Uterus (tissue), 3 donors: ENCODE measurements at regions not wholly inside any gene's neighbourhood (a gene's known extent, or its start where the extent isn't known, plus 50 kb on each side); places are given as distances from the start of the nearest gene placed in this dataset.

Source experiments
- DNase-seq, 2 donors: peaks; one replicate each; pipeline ENCODE4 v3.0.0-alpha.2; 2019 to 2020
- H3K27ac ChIP-seq, 2 donors: fragments of 200-600 bp; sonication (generic); 1 replicate in 1 of 2; 2 replicates in 1 of 2; pipeline ENCODE4 v1.5.1; 2016 to 2018
- H3K27me3 ChIP-seq, 2 donors: fragments of 200-600 bp; sonication (generic); one replicate each; pipeline ENCODE4 v1.5.1; 2018 to 2019; ENCODE audit warnings: control low read depth in 1 of 2
- H3K36me3 ChIP-seq, 2 donors: fragments of 200-600 bp; sonication (generic); one replicate each; pipeline ENCODE4 v1.5.1; 2019; ENCODE audit warnings: control low read depth in 1 of 2
- H3K4me1 ChIP-seq, 2 donors: fragments of 200-600 bp; sonication (generic); one replicate each; pipeline ENCODE4 v1.5.1; 2018 to 2019; ENCODE audit warnings: control low read depth in 1 of 2
- H3K4me3 ChIP-seq, 2 donors: fragments of 200-600 bp; sonication (generic); 1 replicate in 1 of 2; 2 replicates in 1 of 2; pipeline ENCODE4 v1.5.1; 2018 to 2019; ENCODE audit warnings: mild to moderate bottlenecking in 1 of 2
- H3K9me3 ChIP-seq, 2 donors: fragments of 200-600 bp; sonication (generic); one replicate each; pipeline ENCODE4 v1.5.1; 2019; ENCODE audit warnings: control low read depth in 1 of 2
- POLR2A ChIP-seq, 2 donors: fragments of 450-650 bp; IDR thresholded peaks; one replicate each; pipeline ENCODE4 v1.6.1; 2016; ENCODE audit warnings: antibody characterized with exemption in 2 of 2, mild to moderate bottlenecking in 1 of 2, moderate library complexity in 1 of 2
- intact Hi-C: fragments of 100-400 bp; cut with DNase I; formaldehyde crosslinking; loops from one replicate; pipeline ENCODE4 v1.15.1; 2023; ENCODE audit warnings: low total_unique reads
- TF ChIP-seq, protein P1 (sequence below), 4 experiments: fragments of 200-600 bp in 2 of 4; fragments of 450-650 bp in 2 of 4; sonication (generic) in 2 of 4; IDR thresholded peaks; one replicate each; pipeline ENCODE4 v1.5.1; 2016 to 2019; ENCODE audit warnings: antibody characterized with exemption in 4 of 4, mild to moderate bottlenecking in 2 of 4, moderate library complexity in 1 of 4
- donor health status: DM: yes; HTN: yes; CAD: no.

DNA sequence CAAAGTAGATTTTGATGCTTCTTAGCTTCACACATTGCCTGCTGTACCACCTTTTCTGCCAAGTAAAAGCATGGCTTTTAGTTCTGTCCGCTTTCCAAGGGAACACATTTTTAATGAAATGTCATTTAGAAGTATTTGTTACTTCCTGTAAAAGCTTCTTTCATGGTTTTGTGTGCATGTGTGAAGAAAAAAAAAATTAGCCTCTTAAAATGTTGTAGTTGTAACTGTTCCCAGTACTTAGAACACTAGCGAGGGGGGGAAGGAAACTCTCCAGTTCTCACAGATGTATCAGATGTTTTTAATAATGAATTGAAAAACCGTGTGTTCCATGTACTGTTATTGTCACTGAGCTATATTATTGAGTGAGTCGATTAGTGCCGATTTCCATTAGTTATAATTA, 568.3 kb upstream of the ADGRL2 start:
- no peak for DNase-seq
- no peaks in the 10 kb centered on the region for H3K36me3 ChIP-seq
- no peaks in the 10 kb centered on the region for H3K27me3 ChIP-seq
- no peaks in the 10 kb centered on the region for H3K9me3 ChIP-seq
- H3K4me3 ChIP-seq: no peak overlapping the region
- TF ChIP-seq POLR2A (IDR thresholded peaks at IDR 0.05): no peak
- TF ChIP-seq, protein P1, sequence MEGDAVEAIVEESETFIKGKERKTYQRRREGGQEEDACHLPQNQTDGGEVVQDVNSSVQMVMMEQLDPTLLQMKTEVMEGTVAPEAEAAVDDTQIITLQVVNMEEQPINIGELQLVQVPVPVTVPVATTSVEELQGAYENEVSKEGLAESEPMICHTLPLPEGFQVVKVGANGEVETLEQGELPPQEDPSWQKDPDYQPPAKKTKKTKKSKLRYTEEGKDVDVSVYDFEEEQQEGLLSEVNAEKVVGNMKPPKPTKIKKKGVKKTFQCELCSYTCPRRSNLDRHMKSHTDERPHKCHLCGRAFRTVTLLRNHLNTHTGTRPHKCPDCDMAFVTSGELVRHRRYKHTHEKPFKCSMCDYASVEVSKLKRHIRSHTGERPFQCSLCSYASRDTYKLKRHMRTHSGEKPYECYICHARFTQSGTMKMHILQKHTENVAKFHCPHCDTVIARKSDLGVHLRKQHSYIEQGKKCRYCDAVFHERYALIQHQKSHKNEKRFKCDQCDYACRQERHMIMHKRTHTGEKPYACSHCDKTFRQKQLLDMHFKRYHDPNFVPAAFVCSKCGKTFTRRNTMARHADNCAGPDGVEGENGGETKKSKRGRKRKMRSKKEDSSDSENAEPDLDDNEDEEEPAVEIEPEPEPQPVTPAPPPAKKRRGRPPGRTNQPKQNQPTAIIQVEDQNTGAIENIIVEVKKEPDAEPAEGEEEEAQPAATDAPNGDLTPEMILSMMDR (IDR thresholded peaks at IDR 0.05): no peak
- no peak overlapping the region for H3K27ac ChIP-seq
- intact Hi-C loops: no loop called here
- H3K4me1 ChIP-seq: no peaks in the 10 kb centered on the region

DNA sequence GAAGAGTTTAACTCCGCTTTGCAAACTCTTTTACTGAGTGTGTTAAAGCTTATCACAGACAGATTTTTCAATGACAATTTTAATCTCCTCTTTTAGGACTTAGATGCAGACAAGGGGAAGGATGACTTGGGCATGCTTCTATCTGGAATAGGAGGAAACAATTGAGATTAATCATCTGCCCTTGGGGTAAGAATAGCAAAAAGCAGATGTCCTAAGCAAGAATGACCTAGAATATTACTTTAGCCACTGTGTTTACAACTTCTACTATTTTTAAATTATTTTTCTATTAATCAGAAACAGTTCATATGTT, 569.0 kb upstream of the ADGRL2 start:
- Histone ChIP-seq H3K27me3 (no peaks in the 10 kb centered on the region), H3K36me3 (no peaks in the 10 kb centered on the region), H3K4me1 (no peaks in the 10 kb centered on the region), H3K9me3 (no peaks in the 10 kb centered on the region), H3K27ac (no peak overlapping the region), H3K4me3 (no peak overlapping the region)
- intact Hi-C loops: no loop called here
- no peak for DNase-seq
- TF ChIP-seq POLR2A (IDR thresholded peaks at IDR 0.05): no peak
- TF ChIP-seq, protein P1 (IDR thresholded peaks at IDR 0.05): no peak

DNA sequence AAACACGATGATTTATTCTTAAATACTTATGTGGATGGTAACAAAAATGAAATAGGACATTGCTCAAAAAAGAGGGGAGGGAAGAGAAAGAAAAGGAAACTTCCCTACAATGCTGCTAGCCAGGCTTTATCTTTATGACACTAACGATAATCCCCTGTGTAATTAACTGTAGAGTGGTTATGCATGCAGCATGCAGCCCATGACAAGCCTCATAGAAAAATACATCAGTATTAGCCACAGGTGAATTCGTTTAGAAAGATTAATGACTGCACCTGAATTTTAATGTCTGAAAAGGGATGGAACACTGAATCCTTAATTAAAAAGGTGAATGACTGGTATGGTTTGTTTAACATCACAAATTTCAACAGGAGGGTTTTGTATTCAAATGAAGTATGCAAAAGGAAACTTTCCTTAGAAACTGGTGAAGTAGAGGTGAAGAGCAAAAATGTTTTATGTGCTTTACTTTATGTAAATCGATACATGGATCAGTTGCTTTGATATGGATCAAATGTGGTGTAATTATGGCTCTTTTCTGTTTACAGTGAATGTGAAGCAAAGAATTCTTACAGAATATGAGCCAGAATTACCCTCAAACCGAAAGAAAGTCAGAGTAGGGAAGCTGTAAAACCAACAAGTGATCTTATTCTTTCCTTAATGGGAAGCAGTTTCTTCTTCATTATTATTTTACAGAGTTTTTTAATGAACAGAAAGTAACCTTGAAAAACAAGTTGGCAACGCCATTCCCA, 569.6 kb upstream of the ADGRL2 start:
- no peak for TF ChIP-seq POLR2A (IDR thresholded peaks at IDR 0.05)
- TF ChIP-seq, protein P1 (IDR thresholded peaks at IDR 0.05): no peak
- H3K4me3 ChIP-seq: no peak overlapping the region
- DNase-seq: no peak
- intact Hi-C loops: no loop called here
- H3K27ac ChIP-seq: no peak overlapping the region
- no peaks in the 10 kb centered on the region for H3K9me3 ChIP-seq
- H3K4me1 ChIP-seq: no peaks in the 10 kb centered on the region
- H3K27me3 ChIP-seq: no peaks in the 10 kb centered on the region
- no peaks in the 10 kb centered on the region for H3K36me3 ChIP-seq

DNA sequence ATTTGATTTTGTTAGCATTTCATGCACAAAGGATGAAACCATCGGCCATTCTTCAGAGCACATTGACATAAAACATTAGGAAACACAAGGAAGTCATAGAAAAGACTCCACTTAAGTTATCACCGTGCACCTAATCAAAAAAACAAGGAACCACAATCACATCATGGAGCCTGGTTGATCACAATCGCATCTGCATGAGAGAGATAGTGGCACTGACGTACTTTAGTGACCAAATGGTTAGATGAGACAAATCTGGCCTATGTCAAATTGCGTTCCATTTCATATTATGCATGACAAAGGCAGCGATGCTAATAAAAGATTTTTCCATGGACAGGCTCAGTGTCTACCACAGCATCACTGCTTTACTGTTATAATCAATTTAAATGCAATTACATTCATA, 571.8 kb upstream of the ADGRL2 start:
- H3K4me3 ChIP-seq: no peak overlapping the region
- H3K9me3 ChIP-seq: no peaks in the 10 kb centered on the region
- DNase-seq: no peak
- H3K4me1 ChIP-seq: no peaks in the 10 kb centered on the region
- no peaks in the 10 kb centered on the region for H3K36me3 ChIP-seq
- intact Hi-C loops: no loop called here
- no peak overlapping the region for H3K27ac ChIP-seq
- no peaks in the 10 kb centered on the region for H3K27me3 ChIP-seq
- no peak for TF ChIP-seq POLR2A (IDR thresholded peaks at IDR 0.05)
- TF ChIP-seq, protein P1 (IDR thresholded peaks at IDR 0.05): no peak

DNA sequence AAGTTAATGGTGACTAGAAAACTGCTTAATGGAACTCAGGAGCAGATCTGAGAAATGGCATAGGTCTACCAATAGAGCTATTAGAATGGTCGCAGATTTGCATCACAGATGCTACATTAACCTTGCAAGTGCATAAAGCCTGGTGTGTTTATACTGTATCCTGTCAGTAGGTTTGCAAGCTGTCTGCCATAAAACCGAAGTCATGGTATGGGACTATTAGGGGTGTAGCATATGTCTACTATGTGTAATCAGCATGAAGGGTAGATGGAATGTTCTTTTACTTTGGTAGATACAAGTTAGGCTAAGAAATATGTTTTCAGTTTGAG, 574.2 kb upstream of the ADGRL2 start:
- no peak overlapping the region for H3K4me3 ChIP-seq
- TF ChIP-seq, protein P1 (IDR thresholded peaks at IDR 0.05): no peak
- TF ChIP-seq POLR2A (IDR thresholded peaks at IDR 0.05): no peak
- no peak overlapping the region for H3K27ac ChIP-seq
- H3K36me3 ChIP-seq: no peaks in the 10 kb centered on the region
- intact Hi-C loops: no loop called here
- no peaks in the 10 kb centered on the region for H3K4me1 ChIP-seq
- H3K27me3 ChIP-seq: no peaks in the 10 kb centered on the region
- H3K9me3 ChIP-seq: no peaks in the 10 kb centered on the region
- no peak for DNase-seq
